ENCODE measurements at regions not wholly inside any gene's neighbourhood (a gene's known extent, or its start where the extent isn't known, plus 50 kb on each side); places are given as distances from the start of the nearest gene placed in this dataset.

GRCh38 chr4:41385481-41385880 is 128.8 kb downstream of the UCHL1 start:
- TF ChIP-seq CTCF (IDR thresholded peaks at IDR 0.05) (no peak), ZFX (IDR thresholded peaks at IDR 0.05; ENCODE audit: borderline replicate concordance) (no peak)
